Right lobe of liver (tissue), 4 donors: ENCODE measurements at regions not wholly inside any gene's neighbourhood (a gene's known extent, or its start where the extent isn't known, plus 50 kb on each side); places are given as distances from the start of the nearest gene placed in this dataset.

Experiments used
- CTCF ChIP-seq, 4 donors: fragments of 200-600 bp in 3 of 4; fragments of 450-650 bp in 1 of 4; IDR thresholded peaks; one replicate each; pipeline versions ENCODE4 v1.5.1 to v1.8.0; 2016 to 2022; ENCODE audit warnings: antibody characterized with exemption in 4 of 4, mild to moderate bottlenecking in 2 of 4
- POLR2A ChIP-seq: fragments of 450-650 bp; IDR thresholded peaks from one replicate; pipeline ENCODE4 v1.6.1; 2017; ENCODE audit warnings: antibody characterized with exemption, mild to moderate bottlenecking
- donor health status: DM: no; HTN: no; CAD: no.
- donor health status: DM: no; HTN: no; CAD: no.
- donor health status: DM: no; HTN: yes; CAD: no.

DNA sequence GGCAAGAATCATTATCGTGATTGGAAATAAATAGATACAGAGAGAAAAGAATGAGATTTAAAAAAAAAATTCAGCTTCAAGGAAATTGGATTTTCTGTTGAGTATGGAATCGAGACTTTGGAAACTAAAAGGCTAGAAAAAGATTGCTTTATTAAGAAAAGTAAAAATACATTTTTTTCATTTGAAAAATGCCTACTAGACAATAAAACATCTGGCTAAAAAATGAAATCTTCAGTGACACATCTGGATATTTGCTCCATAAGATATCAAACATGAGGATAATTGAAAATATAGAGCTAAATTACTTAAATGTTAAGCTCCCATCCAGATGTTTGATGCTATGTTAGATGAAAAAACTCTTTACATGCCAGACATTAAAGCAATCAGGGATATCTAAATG lies 879.5 kb downstream of the TSN start:
- no peak for TF ChIP-seq POLR2A
- no peak for TF ChIP-seq CTCF (IDR thresholded peaks at IDR 0.05)
